ENCODE measurements at regions not wholly inside any gene's neighbourhood (a gene's known extent, or its start where the extent isn't known, plus 50 kb on each side); places are given as distances from the start of the nearest gene placed in this dataset.

- TF ChIP-seq CTCF (IDR thresholded peaks at IDR 0.05) (no peak), POLR2A (IDR thresholded peaks at IDR 0.05) (no peak)
- intact Hi-C loops (cut with DNase I) = no loop called here
Observed at GRCh38 chr1:143727263-143727662, 244.5 kb downstream of the FAM72C start.

GRCh38 chr1:143721024-143721373 lies 250.8 kb downstream of the FAM72C start:
- ATAC-seq (no peak), DNase-seq (no peak)
- Histone ChIP-seq H3K27ac (no peak overlapping the region), H3K4me1 (peaks cover 6% of the 10 kb centered on the region), H3K9me3 (no peaks in the 10 kb centered on the region), H3K36me3 (replicated peaks in 1 of 2; ENCODE audit: insufficient read depth in 1 of 2, low read depth in 2 of 2) (no peaks in the 10 kb centered on the region), H3K27me3 (peaks cover 0 to 4% of the 10 kb centered on the region in 2 donors), H3K4me3 (no peak overlapping the region)
- no peak for TF ChIP-seq POLR2A (IDR thresholded peaks at IDR 0.05)
- TF ChIP-seq CTCF (IDR thresholded peaks at IDR 0.05) = no peak
- WGBS, 2 donors = 29 to 32% methylated on average over 7 of the region's 7 CpGs
- intact Hi-C loops (cut with DNase I) = no loop called here

More at GRCh38 chr1:143727263-143727662, 244.5 kb downstream of the FAM72C start:
- DNase-seq (no peak), ATAC-seq (no peak)
- H3K36me3 ChIP-seq (replicated peaks in 1 of 2; ENCODE audit: insufficient read depth in 1 of 2, low read depth in 2 of 2) = no peaks in the 10 kb centered on the region
- H3K4me3 ChIP-seq = no peak overlapping the region
- H3K27me3 ChIP-seq = no peaks in the 10 kb centered on the region
- no peak overlapping the region for H3K27ac ChIP-seq
- 83 to 89% methylated on average over 1 of the region's 1 CpG for WGBS, 2 donors
- H3K9me3 ChIP-seq = no peaks in the 10 kb centered on the region
- H3K4me1 ChIP-seq = no peaks in the 10 kb centered on the region

GRCh38 chr1:143720087-143721023 lies 251.4 kb downstream of the FAM72C start:
- TF ChIP-seq POLR2A (IDR thresholded peaks at IDR 0.05) (peak in 2 of 3 donors; percentile 9 to 21), CTCF (IDR thresholded peaks at IDR 0.05) (no peak)
- H3K27me3 ChIP-seq = peaks cover 0 to 4% of the 10 kb centered on the region in 2 donors
- intact Hi-C loops (cut with DNase I) = no loop called here
- H3K27ac ChIP-seq = no peak overlapping the region
- no peak overlapping the region for H3K4me3 ChIP-seq
- peak; percentile 77 for ATAC-seq
- no peaks in the 10 kb centered on the region for H3K36me3 ChIP-seq (replicated peaks in 1 of 2; ENCODE audit: insufficient read depth in 1 of 2, low read depth in 2 of 2)
- no peaks in the 10 kb centered on the region for H3K9me3 ChIP-seq
- 7 to 10% methylated on average over 23 to 24 of the region's 24 CpGs for WGBS, 2 donors
- H3K4me1 ChIP-seq = peaks cover 6% of the 10 kb centered on the region
- DNase-seq = peak; percentile 4 to 48 (median 32)

GRCh38 chr1:143718524-143718923 lies 253.3 kb downstream of the FAM72C start:
- no peak for DNase-seq
- H3K9me3 ChIP-seq = no peaks in the 10 kb centered on the region
- intact Hi-C loops (cut with DNase I) = no loop called here
- no peak overlapping the region for H3K4me3 ChIP-seq
- no peak overlapping the region for H3K27ac ChIP-seq
- peaks cover 0 to 4% of the 10 kb centered on the region in 2 donors for H3K27me3 ChIP-seq
- peaks cover 6% of the 10 kb centered on the region for H3K4me1 ChIP-seq
- ATAC-seq = no peak
- H3K36me3 ChIP-seq (replicated peaks in 1 of 2; ENCODE audit: insufficient read depth in 1 of 2, low read depth in 2 of 2) = no peaks in the 10 kb centered on the region
- no peak for TF ChIP-seq CTCF (IDR thresholded peaks at IDR 0.05)
- TF ChIP-seq POLR2A (IDR thresholded peaks at IDR 0.05) = no peak
- 74 to 81% methylated on average over 2 of the region's 2 CpGs for WGBS, 2 donors

Measured in body of pancreas (tissue), 4 donors.